Panc1 (cell line): ENCODE measurements at regions not wholly inside any gene's neighbourhood (a gene's known extent, or its start where the extent isn't known, plus 50 kb on each side); places are given as distances from the start of the nearest gene placed in this dataset.

Source experiments
- ATAC-seq: fragments of 200-7000 bp; cut with Tn5 transposase; 2 replicates; pipeline ENCODE4 v1.9.1; 2020; ENCODE audit warnings: mild to moderate bottlenecking, moderate library complexity
- BruUV-seq: library from RNA; stranded (reverse); fragments of 400-500 nt; replicated peaks from 2 replicates; lab custom pipeline; 2021; lab: Mats Ljungman, UMichigan
- CTCF ChIA-PET: fragments of 300-600 bp; sonication (Branson Sonifier 250); formaldehyde crosslinking; loops from one replicate; lab custom pipeline; 2022; ENCODE audit warnings: antibody characterized with exemption; lab: Charles Lee
- POLR2A ChIA-PET: fragments of 300-600 bp; sonication (Branson Sonifier 250); formaldehyde crosslinking; loops from one replicate; lab custom pipeline; 2022; ENCODE audit warnings: antibody characterized with exemption; lab: Charles Lee
- DNase-seq: peaks from one replicate; pipeline ENCODE4 v3.0.0-alpha.2; 2010; ENCODE audit warnings: low read depth, low spot score
- H3K27ac ChIP-seq: 2 replicates; pipeline ENCODE4 v1.5.1; 2011; ENCODE audit warnings: mild to moderate bottlenecking, low read length, inconsistent platforms
- H3K27me3 ChIP-seq: fragments of 200-500 bp; sonication (Bioruptor generic); 2 replicates; pipeline ENCODE4 v1.6.0; 2014; ENCODE audit warnings: low read length, inconsistent platforms; ENCODE audit not compliant: control insufficient read depth, insufficient read depth
- H3K36me3 ChIP-seq: fragments of 200-500 bp; sonication (Bioruptor generic); 2 replicates; pipeline ENCODE4 v1.5.1; 2014; ENCODE audit warnings: inconsistent platforms, mild to moderate bottlenecking, low read length, moderate library complexity; ENCODE audit not compliant: control insufficient read depth, insufficient read depth
- H3K4me1 ChIP-seq: 2 replicates; pipeline ENCODE4 v1.5.1; 2011; ENCODE audit warnings: inconsistent platforms, mild to moderate bottlenecking, low read length, moderate library complexity; ENCODE audit not compliant: control insufficient read depth, insufficient read depth
- H3K4me3 ChIP-seq, 2 experiments: 2 replicates each; pipeline ENCODE4 v1.5.1; 2011 to 2012; ENCODE audit warnings: low read depth in 2 of 2, low read length in 2 of 2, mild to moderate bottlenecking in 2 of 2, inconsistent platforms in 1 of 2, moderate library complexity in 1 of 2
- H3K9me3 ChIP-seq: fragments of 200-500 bp; sonication (Bioruptor generic); 2 replicates; pipeline ENCODE4 v1.5.1; 2014; ENCODE audit warnings: low read depth, mild to moderate bottlenecking, inconsistent platforms, low read length, moderate library complexity; ENCODE audit not compliant: control insufficient read depth, insufficient read depth
- CTCF ChIP-seq: fragments of 450-650 bp; IDR thresholded peaks from 2 replicates; pipeline ENCODE4 v1.5.1; 2017; ENCODE audit warnings: mild to moderate bottlenecking
- POLR2AphosphoS5 ChIP-seq: IDR thresholded peaks from 2 replicates; pipeline ENCODE4 v1.6.1; 2012; ENCODE audit warnings: mild to moderate bottlenecking, low read depth, low read length, moderate library complexity
- SIN3A ChIP-seq: IDR thresholded peaks from 2 replicates; pipeline ENCODE4 v1.6.1; 2012; ENCODE audit warnings: low read depth, mild to moderate bottlenecking, low read length, moderate library complexity, borderline replicate concordance; ENCODE audit not compliant: insufficient read depth
- TCF7L2 ChIP-seq: IDR thresholded peaks from 2 replicates; pipeline ENCODE4 v1.6.1; 2011; ENCODE audit warnings: mild to moderate bottlenecking, low read depth, low read length, inconsistent platforms
- in situ Hi-C: cut with HindIII; loops from 2 replicates; pipeline ENCODE4 v1.10.0; 2016; ENCODE audit warnings: low sequenced_read_pairs, low pct_unique_long_range_greater_than_20kb
- intact Hi-C: fragments of 100-400 bp; cut with micrococcal nuclease; formaldehyde crosslinking; loops from one replicate; pipeline ENCODE4 v1.10.0; 2022; ENCODE audit not compliant: unreplicated experiment
- TF ChIP-seq, protein P1 (sequence below), 2 experiments: IDR thresholded peaks; 2 replicates each; pipeline ENCODE4 v1.6.1; 2011 to 2012; ENCODE audit warnings: low read depth in 2 of 2, control low read depth in 1 of 2, low read length in 1 of 2, mild to moderate bottlenecking in 1 of 2, moderate library complexity in 1 of 2; ENCODE audit not compliant: insufficient read depth in 1 of 2

DNA sequence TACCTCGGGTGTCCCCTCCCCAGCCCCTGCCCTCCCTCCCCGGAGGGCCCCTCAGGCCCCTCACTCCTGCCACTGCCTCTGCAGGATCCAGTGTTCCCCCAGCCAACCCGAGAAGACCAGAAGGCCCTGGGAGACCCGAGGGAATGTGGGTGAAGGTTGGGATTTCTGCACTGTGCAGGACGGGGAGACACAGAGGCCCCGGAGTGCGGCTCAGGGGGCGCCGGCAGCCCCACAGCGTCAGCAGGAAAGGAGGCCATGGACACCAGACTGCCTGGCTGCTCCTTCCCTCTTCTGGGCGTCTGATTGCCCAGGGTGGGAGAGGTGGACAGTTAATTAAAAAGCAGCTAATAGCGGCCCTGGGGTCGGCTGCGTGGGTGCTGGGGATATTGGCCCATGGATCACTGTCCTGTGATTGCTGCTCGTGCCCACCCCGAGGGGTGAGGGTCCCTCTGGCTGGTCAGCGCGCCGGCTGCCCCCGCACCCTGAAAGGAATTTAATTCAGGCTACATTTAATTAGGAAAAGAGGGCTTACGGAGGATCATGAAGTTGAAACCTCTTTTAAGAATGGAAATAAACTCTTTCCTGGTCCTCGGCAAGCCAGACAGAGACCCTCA lies 57.8 kb upstream of the NKX1-1 start:
- in situ Hi-C loops: no loop called here
- TF ChIP-seq TCF7L2 (no peak), SIN3A (no peak), POLR2AphosphoS5 (no peak), CTCF (no peak)
- TF ChIP-seq, protein P1, sequence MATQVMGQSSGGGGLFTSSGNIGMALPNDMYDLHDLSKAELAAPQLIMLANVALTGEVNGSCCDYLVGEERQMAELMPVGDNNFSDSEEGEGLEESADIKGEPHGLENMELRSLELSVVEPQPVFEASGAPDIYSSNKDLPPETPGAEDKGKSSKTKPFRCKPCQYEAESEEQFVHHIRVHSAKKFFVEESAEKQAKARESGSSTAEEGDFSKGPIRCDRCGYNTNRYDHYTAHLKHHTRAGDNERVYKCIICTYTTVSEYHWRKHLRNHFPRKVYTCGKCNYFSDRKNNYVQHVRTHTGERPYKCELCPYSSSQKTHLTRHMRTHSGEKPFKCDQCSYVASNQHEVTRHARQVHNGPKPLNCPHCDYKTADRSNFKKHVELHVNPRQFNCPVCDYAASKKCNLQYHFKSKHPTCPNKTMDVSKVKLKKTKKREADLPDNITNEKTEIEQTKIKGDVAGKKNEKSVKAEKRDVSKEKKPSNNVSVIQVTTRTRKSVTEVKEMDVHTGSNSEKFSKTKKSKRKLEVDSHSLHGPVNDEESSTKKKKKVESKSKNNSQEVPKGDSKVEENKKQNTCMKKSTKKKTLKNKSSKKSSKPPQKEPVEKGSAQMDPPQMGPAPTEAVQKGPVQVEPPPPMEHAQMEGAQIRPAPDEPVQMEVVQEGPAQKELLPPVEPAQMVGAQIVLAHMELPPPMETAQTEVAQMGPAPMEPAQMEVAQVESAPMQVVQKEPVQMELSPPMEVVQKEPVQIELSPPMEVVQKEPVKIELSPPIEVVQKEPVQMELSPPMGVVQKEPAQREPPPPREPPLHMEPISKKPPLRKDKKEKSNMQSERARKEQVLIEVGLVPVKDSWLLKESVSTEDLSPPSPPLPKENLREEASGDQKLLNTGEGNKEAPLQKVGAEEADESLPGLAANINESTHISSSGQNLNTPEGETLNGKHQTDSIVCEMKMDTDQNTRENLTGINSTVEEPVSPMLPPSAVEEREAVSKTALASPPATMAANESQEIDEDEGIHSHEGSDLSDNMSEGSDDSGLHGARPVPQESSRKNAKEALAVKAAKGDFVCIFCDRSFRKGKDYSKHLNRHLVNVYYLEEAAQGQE (IDR thresholded peaks at IDR 0.05; ENCODE audit: insufficient read depth in 1 of 2, low read depth in 2 of 2, low read length in 1 of 2): no peak
- H3K4me3 ChIP-seq: no peak overlapping the region
- ChIA-PET POLR2A (no interaction called here), CTCF (no interaction called here)
- ATAC-seq (no peak), DNase-seq (no peak)
- no peaks in the 10 kb centered on the region for H3K27me3 ChIP-seq
- BruUV-seq: no TSS peak
- intact Hi-C loops: no loop called here
- H3K9me3 ChIP-seq: no peaks in the 10 kb centered on the region
- H3K27ac ChIP-seq: no peak overlapping the region
- H3K4me1 ChIP-seq: no peaks in the 10 kb centered on the region
- no peaks in the 10 kb centered on the region for H3K36me3 ChIP-seq

DNA sequence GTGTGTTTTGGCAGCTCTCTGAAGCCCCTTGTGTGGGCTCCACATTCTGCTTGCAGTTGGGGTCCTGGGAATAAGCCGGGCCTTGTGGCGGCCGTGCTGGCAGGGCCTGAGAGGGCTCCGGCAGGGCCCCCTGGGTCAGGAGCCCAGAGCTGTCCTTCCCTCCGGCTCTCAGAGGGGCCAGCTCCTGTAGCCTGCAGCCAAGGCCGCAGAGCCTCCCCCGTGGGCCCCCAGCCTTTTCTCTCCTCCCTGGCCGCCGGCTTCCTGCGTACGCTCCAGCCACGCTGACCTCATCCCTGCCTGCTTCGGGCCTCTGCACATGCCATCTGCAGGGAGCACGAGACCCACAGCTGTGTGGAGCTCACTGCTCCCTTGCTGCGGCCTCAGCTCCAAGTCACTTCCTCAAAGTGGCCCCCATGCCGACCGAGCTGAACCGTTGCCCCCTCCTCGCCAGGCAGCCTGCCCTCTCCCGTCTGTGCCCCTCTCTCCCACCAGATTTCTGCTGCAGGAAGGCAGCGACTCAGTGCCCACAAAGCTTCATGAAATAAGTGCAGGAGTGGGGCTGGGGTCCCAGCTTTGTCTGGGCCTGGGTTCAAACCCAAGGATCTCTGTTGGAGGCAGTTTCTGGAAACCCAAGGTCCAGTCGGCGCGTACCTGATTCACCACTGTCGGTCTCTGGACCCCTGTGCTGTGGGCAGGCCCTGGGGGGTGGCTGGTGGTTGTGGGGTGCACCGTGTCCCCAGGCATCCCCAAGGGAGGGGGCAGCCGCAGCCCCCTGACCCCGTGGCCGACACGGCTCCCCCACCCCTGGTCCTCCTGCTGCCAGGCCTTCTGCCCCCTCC lies 57.1 kb upstream of the NKX1-1 start:
- intact Hi-C loops: no loop called here
- ChIA-PET POLR2A (no interaction called here), CTCF (no interaction called here)
- H3K27ac ChIP-seq: no peak overlapping the region
- H3K36me3 ChIP-seq: no peaks in the 10 kb centered on the region
- ATAC-seq (no peak), DNase-seq (no peak)
- H3K4me1 ChIP-seq: no peaks in the 10 kb centered on the region
- in situ Hi-C loops: no loop called here
- H3K9me3 ChIP-seq: no peaks in the 10 kb centered on the region
- TF ChIP-seq, protein P1 (IDR thresholded peaks at IDR 0.05; ENCODE audit: insufficient read depth in 1 of 2, low read depth in 2 of 2, low read length in 1 of 2): no peak
- no peak for TF ChIP-seq POLR2AphosphoS5
- TF ChIP-seq TCF7L2: no peak
- no peak for TF ChIP-seq SIN3A
- TF ChIP-seq CTCF: no peak
- no TSS peak for BruUV-seq
- H3K4me3 ChIP-seq: no peak overlapping the region
- H3K27me3 ChIP-seq: no peaks in the 10 kb centered on the region
